ENCODE measurements at regions not wholly inside any gene's neighbourhood (a gene's known extent, or its start where the extent isn't known, plus 50 kb on each side); places are given as distances from the start of the nearest gene placed in this dataset.

- Mint-ChIP-seq H3K4me1 (ENCODE audit: insufficient read depth, unreplicated experiment) (no peaks in the 10 kb centered on the region), H3K36me3 (ENCODE audit: insufficient read depth, unreplicated experiment) (no peaks in the 10 kb centered on the region), H3K27me3 (ENCODE audit: insufficient read depth, unreplicated experiment) (peaks cover 82% of the 10 kb centered on the region), H3K27ac (ENCODE audit: low read depth, unreplicated experiment) (no peak overlapping the region), H3K4me3 (ENCODE audit: unreplicated experiment) (no peak overlapping the region), H3K9me3 (ENCODE audit: unreplicated experiment) (no peaks in the 10 kb centered on the region)
- intact Hi-C loops (cut with micrococcal nuclease) = no loop called here
- DNase-seq (ENCODE audit: unreplicated experiment) = no peak
- no TSS peak for BruUV-seq (replicated peaks)
- ChIA-PET POLR2A (no interaction called here), CTCF (no interaction called here)
- TF ChIP-seq CTCF (IDR thresholded peaks at IDR 0.05; ENCODE audit: unreplicated experiment) = no peak
Measured at GRCh38 chr6:71649915-71650314, 236.4 kb upstream of the RIMS1 start.

- no peaks in the 10 kb centered on the region for H3K9me3 Mint-ChIP-seq (ENCODE audit: unreplicated experiment)
- intact Hi-C loops (cut with micrococcal nuclease) = no loop called here
- H3K4me1 Mint-ChIP-seq (ENCODE audit: insufficient read depth, unreplicated experiment) = no peaks in the 10 kb centered on the region
- peaks cover 91% of the 10 kb centered on the region for H3K27me3 Mint-ChIP-seq (ENCODE audit: insufficient read depth, unreplicated experiment)
- no peak overlapping the region for H3K4me3 Mint-ChIP-seq (ENCODE audit: unreplicated experiment)
- no peak for DNase-seq (ENCODE audit: unreplicated experiment)
- TF ChIP-seq CTCF (IDR thresholded peaks at IDR 0.05; ENCODE audit: unreplicated experiment) = no peak
- no peak overlapping the region for H3K27ac Mint-ChIP-seq (ENCODE audit: low read depth, unreplicated experiment)
- POLR2A ChIA-PET = no interaction called here
- CTCF ChIA-PET = interaction anchor here (0.6 kb wide), 1 partner anchor 315 kb away, joined by 4 read pairs; no protein-coding TSS in a partner anchor
- no TSS peak for BruUV-seq (replicated peaks)
- no peaks in the 10 kb centered on the region for H3K36me3 Mint-ChIP-seq (ENCODE audit: insufficient read depth, unreplicated experiment)
Measured at GRCh38 chr6:71651636-71652035, 234.7 kb upstream of the RIMS1 start.

- CTCF ChIA-PET = interaction anchor here (0.6 to 0.7 kb wide), 2 partner anchors 124 to 204 kb away, joined by 3 to 4 read pairs; no protein-coding TSS in a partner anchor
- intact Hi-C loops (cut with micrococcal nuclease) = no loop called here
- Mint-ChIP-seq H3K4me1 (ENCODE audit: insufficient read depth, unreplicated experiment) (no peaks in the 10 kb centered on the region), H3K4me3 (ENCODE audit: unreplicated experiment) (no peak overlapping the region), H3K9me3 (ENCODE audit: unreplicated experiment) (no peaks in the 10 kb centered on the region), H3K36me3 (ENCODE audit: insufficient read depth, unreplicated experiment) (no peaks in the 10 kb centered on the region), H3K27ac (ENCODE audit: low read depth, unreplicated experiment) (no peak overlapping the region), H3K27me3 (ENCODE audit: insufficient read depth, unreplicated experiment) (peaks cover 79% of the 10 kb centered on the region)
- DNase-seq (ENCODE audit: unreplicated experiment) = no peak
- no peak for TF ChIP-seq CTCF (IDR thresholded peaks at IDR 0.05; ENCODE audit: unreplicated experiment)
- BruUV-seq (replicated peaks) = no TSS peak
- POLR2A ChIA-PET = no interaction called here
Measured at GRCh38 chr6:71656121-71656520, 230.2 kb upstream of the RIMS1 start.

DNA sequence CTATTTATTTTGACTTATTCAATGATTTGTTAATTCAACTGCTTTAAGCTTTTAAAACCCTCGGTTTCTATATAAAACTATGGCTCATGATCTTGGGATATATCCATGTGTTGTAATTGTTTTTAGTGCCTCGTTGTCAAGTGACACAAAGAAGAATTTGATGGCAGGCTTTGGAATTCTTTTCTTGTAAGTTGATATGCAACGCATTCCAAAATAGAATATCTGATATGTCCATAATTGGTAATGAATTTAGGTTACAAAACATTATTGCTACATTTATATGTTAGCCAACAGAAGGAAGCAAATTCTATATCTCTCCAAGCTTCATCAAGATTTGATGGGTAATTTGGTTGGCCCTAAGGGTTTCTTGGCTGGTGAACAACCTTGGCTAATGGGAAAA is 220.4 kb upstream of the RIMS1 start:
- intact Hi-C loops (cut with micrococcal nuclease) = no loop called here
- no peak for TF ChIP-seq CTCF (IDR thresholded peaks at IDR 0.05; ENCODE audit: unreplicated experiment)
- H3K27ac Mint-ChIP-seq (ENCODE audit: low read depth, unreplicated experiment) = no peak overlapping the region
- ChIA-PET CTCF (no interaction called here), POLR2A (no interaction called here)
- DNase-seq (ENCODE audit: unreplicated experiment) = no peak
- H3K36me3 Mint-ChIP-seq (ENCODE audit: insufficient read depth, unreplicated experiment) = no peaks in the 10 kb centered on the region
- H3K9me3 Mint-ChIP-seq (ENCODE audit: unreplicated experiment) = no peaks in the 10 kb centered on the region
- no peak overlapping the region for H3K4me3 Mint-ChIP-seq (ENCODE audit: unreplicated experiment)
- BruUV-seq (replicated peaks) = no TSS peak
- peaks cover 74% of the 10 kb centered on the region for H3K27me3 Mint-ChIP-seq (ENCODE audit: insufficient read depth, unreplicated experiment)
- H3K4me1 Mint-ChIP-seq (ENCODE audit: insufficient read depth, unreplicated experiment) = no peaks in the 10 kb centered on the region
